H54 (cell line): ENCODE measurements at regions not wholly inside any gene's neighbourhood (a gene's known extent, or its start where the extent isn't known, plus 50 kb on each side); places are given as distances from the start of the nearest gene placed in this dataset.

ENCODE experiments used
- DNase-seq: peaks from one replicate; pipeline ENCODE4 v3.0.0; 2011; ENCODE audit warnings: low spot score, mixed read lengths; ENCODE audit not compliant: insufficient read length
- FAIRE-seq: peaks from 3 replicates; lab custom pipeline; 2011; peaks lifted over from hg19 to GRCh38; lab: Jason Lieb, UNC
- POLR2A ChIP-seq: IDR thresholded peaks from 2 replicates; pipeline ENCODE4 v1.6.1; 2011; ENCODE audit warnings: low read depth, mild to moderate bottlenecking, low read length

DNA sequence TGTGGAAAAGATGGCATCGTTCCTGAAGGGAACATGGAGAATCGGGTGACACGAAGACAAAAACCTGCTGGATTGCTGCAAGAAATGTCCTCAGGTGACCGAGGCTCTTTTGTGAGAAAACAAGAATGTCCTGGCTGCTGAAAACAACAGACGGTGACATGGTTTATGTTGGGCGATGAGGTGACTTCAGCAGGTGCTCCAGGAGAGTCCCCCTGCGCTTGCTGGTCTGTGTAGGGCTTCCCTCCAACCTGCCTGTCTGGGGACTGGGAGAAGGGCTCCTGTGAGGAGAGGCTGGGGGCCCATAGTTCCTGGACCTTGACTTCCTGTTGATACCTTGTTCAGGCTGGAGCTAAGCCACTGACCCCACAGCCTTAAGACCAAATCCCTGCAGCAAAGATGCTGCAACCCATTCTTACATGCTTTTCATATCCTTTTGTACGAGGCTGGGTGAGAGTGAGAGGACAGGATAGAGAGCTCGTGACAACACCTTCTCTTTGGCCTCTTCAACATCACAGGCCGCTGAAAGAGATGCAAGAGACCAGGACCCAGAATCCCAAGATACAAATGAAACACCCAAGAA, 134.8 kb downstream of the CD83 start:
- no peak for FAIRE-seq
- no peak for TF ChIP-seq POLR2A
- no peak for DNase-seq

GRCh38 chr6:14254505-14254904, 136.9 kb downstream of the CD83 start:
- FAIRE-seq (no peak), DNase-seq (no peak)
- no peak for TF ChIP-seq POLR2A

DNA sequence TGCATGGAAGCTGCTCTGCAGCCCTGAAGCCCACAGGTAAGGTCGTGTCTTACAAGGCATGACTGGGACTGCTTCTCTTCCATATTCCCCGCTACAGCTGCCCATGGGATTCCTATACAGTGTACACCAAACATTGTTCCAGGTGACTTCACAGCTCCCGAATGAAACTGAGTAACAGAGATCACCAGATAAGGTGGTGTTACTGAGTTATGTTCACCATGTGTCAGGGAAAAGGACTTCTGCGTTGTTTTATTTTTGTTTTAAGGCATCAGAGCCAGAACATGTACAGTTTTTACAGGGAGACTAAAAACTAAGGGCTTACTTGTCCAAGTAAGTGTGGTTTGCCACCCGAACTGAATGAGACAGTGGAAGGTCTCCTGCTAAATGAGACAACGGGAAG, 138.3 kb downstream of the CD83 start:
- TF ChIP-seq POLR2A = no peak
- DNase-seq (no peak), FAIRE-seq (no peak)

DNA sequence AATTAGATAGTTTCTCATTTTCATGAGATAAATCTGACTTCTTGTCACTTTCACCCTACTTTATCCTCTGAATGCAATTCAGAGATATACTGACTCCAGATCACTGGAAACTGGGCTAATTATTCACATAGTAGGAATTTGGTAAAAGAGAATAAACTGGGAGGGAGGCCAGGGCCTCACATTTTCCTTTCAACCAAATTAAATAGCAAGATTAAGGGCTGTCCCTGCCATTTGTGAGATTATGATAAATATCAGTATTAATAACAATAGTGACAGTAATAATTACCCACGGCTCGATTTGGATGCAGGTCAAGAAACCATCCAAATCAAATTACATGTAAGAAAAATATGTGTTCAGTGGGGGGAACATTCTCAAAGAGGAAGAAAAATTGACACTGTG, 140.5 kb downstream of the CD83 start:
- TF ChIP-seq POLR2A = no peak
- FAIRE-seq = no peak
- no peak for DNase-seq

- TF ChIP-seq POLR2A = no peak
- FAIRE-seq = no peak
- no peak for DNase-seq
These were observed 141.4 kb downstream of the CD83 start for GRCh38 chr6:14258695-14259593.

GRCh38 chr6:14259594-14260152, 142.1 kb downstream of the CD83 start:
- no peak for TF ChIP-seq POLR2A
- DNase-seq (no peak), FAIRE-seq (no peak)

GRCh38 chr6:14260839-14261238, 143.3 kb downstream of the CD83 start:
- no peak for FAIRE-seq

GRCh38 chr6:14263881-14264424, 146.4 kb downstream of the CD83 start:
- TF ChIP-seq POLR2A = no peak
- DNase-seq = no peak
- no peak for FAIRE-seq

More at GRCh38 chr6:14260839-14261238, 143.3 kb downstream of the CD83 start:
- TF ChIP-seq POLR2A = no peak
- DNase-seq = no peak

- no peak for DNase-seq
- no peak for TF ChIP-seq POLR2A
- FAIRE-seq = no peak
These were observed 147.8 kb downstream of the CD83 start for GRCh38 chr6:14265049-14266021.

DNA sequence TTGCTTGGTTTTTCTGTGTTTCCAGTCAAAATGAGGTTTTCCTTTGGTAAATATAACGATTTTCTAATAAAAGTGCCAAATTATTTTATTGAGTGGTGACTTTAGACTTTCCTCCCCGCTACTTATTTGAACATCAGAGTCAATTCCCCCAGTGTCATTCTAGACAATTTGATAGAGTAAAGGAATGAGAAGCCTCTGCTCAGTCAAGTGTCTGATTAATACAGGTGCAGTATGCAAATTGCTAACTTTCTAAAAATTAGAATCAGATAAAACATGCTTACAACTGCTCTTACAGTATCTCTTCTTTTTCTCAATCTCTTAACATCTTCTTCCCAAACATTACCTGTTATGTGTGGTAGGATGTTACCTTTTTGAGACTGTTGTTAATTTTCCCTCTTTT, 148.7 kb downstream of the CD83 start:
- DNase-seq = no peak
- TF ChIP-seq POLR2A = no peak
- no peak for FAIRE-seq

DNA sequence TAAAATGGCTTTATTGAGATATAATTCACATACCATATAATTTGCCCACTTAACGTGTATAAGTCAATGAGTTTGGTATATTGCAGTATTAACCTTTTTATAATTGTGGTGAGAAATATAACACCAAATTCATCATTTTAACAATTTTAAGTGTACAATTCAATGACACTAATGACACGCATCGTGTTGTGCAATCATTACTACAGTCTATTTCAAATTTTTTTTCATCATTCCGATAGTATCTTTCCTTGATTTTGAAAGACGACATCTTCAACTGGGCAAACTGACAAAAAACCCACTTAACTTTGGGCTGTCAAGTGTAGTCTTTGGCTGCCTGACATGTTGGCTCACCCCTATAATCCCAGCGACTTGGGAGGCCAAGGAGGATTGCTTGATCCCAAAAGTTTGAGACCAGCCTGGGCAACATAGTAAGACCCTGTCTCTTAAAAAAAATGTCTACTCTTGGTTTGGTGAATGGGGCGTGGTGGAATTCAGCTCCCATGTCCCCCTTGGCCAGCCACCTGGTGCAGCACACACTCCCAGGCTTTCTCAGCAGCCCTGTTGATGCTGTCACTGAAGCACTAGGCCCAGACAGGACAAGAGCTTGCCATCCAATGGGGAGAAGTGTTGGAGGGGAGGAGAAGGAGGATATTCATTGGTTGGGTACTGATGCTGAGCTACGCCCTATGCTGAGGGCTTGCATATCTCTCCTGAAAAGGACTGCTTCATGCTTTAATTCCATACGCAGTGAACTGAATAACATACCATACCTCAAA, 150.5 kb downstream of the CD83 start:
- DNase-seq (no peak), FAIRE-seq (no peak)
- TF ChIP-seq POLR2A = no peak

GRCh38 chr6:14269436-14269835, 151.9 kb downstream of the CD83 start:
- FAIRE-seq (no peak), DNase-seq (no peak)
- no peak for TF ChIP-seq POLR2A
